Stimulated activated memory B cell treated with anti-CD40 and anti-IgM and Interleukin-4, amounts not matched to agents 10 μg/mL and 1 μg/mL and 100 μg/mL, for 72 hours (primary cell): ENCODE measurements at regions not wholly inside any gene's neighbourhood (a gene's known extent, or its start where the extent isn't known, plus 50 kb on each side); places are given as distances from the start of the nearest gene placed in this dataset.

Source experiments
- ATAC-seq: fragments of 150-1000 bp; cut with Tn5 transposase; 2 replicates; pipeline ENCODE4 v1.10.0; 2021
- H3K27ac Mint-ChIP-seq: one replicate; pipeline ENCODE4 v1.8.0; 2022; ENCODE audit warnings: mild to moderate bottlenecking, mixed read lengths
- H3K27me3 Mint-ChIP-seq: one replicate; pipeline ENCODE4 v1.8.0; 2022; ENCODE audit warnings: mixed read lengths
- H3K36me3 Mint-ChIP-seq: one replicate; pipeline ENCODE4 v1.8.0; 2022; ENCODE audit warnings: mixed read lengths
- H3K4me1 Mint-ChIP-seq: one replicate; pipeline ENCODE4 v1.8.0; 2022; ENCODE audit warnings: mixed read lengths
- H3K4me3 Mint-ChIP-seq: one replicate; pipeline ENCODE4 v1.8.0; 2022; ENCODE audit warnings: mild to moderate bottlenecking, moderate library complexity, mixed read lengths
- H3K9me3 Mint-ChIP-seq: one replicate; pipeline ENCODE4 v1.8.0; 2022; ENCODE audit warnings: mixed read lengths

DNA sequence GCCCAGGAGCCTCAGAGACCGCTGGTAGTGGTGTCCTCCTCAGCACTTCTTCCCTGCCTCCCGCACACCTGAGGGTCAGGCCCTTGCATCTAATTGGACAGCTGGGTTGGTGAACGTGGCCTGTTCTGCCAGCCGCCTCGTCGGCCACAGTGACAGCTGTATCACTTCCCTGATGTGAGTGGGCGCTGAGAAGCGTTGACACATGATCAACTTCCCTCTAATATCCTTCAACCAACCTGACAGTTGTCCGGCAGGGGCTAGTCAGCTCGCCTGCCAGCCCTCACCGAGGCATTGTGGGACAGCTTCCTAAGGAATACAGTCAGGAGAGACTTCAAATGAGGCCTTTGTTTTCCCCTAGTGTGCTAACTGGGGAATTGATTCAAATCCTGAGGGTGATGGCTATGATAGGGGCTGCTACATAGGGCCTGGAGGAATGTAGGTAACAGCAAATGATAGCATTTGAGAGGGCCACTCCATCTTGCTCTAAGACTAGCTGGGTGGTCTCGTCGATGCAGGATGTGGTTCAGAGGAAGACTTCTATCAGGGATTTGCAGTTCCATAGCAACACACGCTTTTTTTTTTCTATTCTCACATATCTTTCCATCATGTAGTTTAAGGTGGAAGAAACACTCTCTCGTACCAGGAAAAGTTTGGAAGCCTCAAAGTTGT lies 230.8 kb downstream of the TSHZ3 start:
- Mint-ChIP-seq H3K4me3 (no peak overlapping the region), H3K27me3 (no peaks in the 10 kb centered on the region), H3K36me3 (no peaks in the 10 kb centered on the region), H3K4me1 (no peaks in the 10 kb centered on the region), H3K27ac (no peak overlapping the region), H3K9me3 (peaks cover 13% of the 10 kb centered on the region)
- ATAC-seq: no peak

GRCh38 chr19:31114585-31114984 lies 234.7 kb downstream of the TSHZ3 start:
- ATAC-seq: no peak
- H3K4me1 Mint-ChIP-seq: no peaks in the 10 kb centered on the region
- H3K36me3 Mint-ChIP-seq: no peaks in the 10 kb centered on the region
- no peaks in the 10 kb centered on the region for H3K27me3 Mint-ChIP-seq
- peaks cover 3% of the 10 kb centered on the region for H3K9me3 Mint-ChIP-seq
- no peak overlapping the region for H3K27ac Mint-ChIP-seq
- H3K4me3 Mint-ChIP-seq: no peak overlapping the region

DNA sequence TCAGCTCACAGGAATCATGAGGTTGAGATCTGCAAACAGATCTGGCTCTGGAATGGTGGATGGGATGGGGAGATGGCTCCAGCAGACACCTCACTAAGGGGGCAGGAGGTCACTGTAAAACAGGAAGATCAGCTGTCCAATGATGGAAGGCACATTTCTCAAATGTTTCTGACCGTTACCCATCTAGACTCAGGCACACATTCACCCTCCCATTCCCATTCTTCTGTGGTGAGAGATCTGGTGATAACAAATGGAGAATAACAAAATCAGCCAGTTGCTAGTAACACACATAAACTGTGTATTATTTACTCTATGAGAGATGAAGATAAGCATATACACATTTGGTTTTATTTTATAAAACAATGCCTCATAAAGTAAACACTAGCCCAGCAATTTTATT lies 235.9 kb downstream of the TSHZ3 start:
- Mint-ChIP-seq H3K36me3 (no peaks in the 10 kb centered on the region), H3K9me3 (peaks cover 3% of the 10 kb centered on the region), H3K27me3 (no peaks in the 10 kb centered on the region), H3K27ac (no peak overlapping the region), H3K4me3 (no peak overlapping the region), H3K4me1 (no peaks in the 10 kb centered on the region)
- no peak for ATAC-seq

DNA sequence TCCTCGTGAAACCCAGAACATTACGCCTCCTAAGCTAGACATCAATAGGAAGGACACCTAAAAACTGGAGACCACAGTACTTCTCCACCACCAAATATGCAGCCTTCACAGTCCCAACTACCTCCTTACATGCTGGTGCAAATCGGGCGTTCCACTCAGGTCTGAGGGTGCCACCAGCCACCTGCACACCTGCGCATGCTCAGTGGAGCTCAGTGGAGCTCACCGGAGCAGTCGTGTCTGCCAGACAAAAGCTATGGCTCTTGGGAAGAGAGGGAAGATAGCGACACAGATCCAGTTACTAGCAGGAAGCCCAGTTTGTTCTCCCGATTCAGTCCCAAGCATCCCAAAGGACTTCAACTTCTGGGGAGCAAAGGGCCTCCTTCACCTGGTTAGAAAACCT lies 237.1 kb downstream of the TSHZ3 start:
- Mint-ChIP-seq H3K27ac (no peak overlapping the region), H3K4me1 (no peaks in the 10 kb centered on the region), H3K36me3 (no peaks in the 10 kb centered on the region), H3K9me3 (peaks cover 3% of the 10 kb centered on the region), H3K27me3 (no peaks in the 10 kb centered on the region), H3K4me3 (no peak overlapping the region)
- no peak for ATAC-seq

- Mint-ChIP-seq H3K27ac (no peak overlapping the region), H3K36me3 (no peaks in the 10 kb centered on the region), H3K27me3 (no peaks in the 10 kb centered on the region), H3K4me3 (no peak overlapping the region), H3K9me3 (peaks cover 3% of the 10 kb centered on the region), H3K4me1 (no peaks in the 10 kb centered on the region)
- ATAC-seq: no peak
Observed at GRCh38 chr19:31111741-31112140, 237.5 kb downstream of the TSHZ3 start.

DNA sequence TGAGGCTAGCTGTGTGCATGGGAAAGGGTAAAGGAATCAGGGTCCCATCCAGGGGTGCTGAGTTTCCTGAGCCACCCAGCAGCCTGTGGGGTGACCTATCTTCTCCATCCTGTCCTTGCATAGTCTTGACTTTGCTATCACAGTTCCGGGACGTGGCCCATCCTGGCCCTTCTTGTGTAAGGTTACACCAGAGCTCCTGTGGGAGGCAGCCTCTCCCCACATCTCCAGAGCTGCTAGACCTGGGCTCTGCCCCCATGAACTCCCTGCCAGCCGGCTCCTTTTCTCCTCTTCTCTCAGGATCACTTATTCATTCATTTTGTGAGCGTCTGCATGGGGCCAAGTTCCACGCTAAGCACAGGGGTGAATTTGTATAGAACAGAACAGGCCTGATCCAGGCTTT lies 238.9 kb downstream of the TSHZ3 start:
- Mint-ChIP-seq H3K27ac (no peak overlapping the region), H3K4me3 (no peak overlapping the region), H3K9me3 (peaks cover 3% of the 10 kb centered on the region), H3K4me1 (no peaks in the 10 kb centered on the region), H3K36me3 (no peaks in the 10 kb centered on the region), H3K27me3 (no peaks in the 10 kb centered on the region)
- no peak for ATAC-seq

DNA sequence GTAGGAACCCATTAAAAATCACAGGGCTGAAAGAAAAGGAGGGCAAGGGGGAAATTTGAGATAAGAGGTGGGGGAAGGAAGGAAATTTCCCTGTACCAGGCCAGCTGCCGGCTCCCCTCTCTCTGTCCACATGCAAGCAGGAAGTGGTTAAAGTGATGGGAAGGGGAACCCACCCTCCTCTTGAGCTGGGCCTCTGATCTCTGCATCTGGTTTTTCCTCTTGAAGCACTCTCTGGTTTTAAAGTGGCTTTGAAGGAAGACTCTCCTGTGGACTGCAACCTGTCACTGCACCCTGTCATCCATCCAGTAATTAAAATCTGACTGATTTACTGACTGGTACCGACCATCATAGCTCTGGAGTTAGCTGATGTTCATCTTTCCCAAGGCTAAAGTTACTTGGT lies 239.6 kb downstream of the TSHZ3 start:
- no peaks in the 10 kb centered on the region for H3K4me1 Mint-ChIP-seq
- ATAC-seq: no peak
- H3K36me3 Mint-ChIP-seq: no peaks in the 10 kb centered on the region
- no peak overlapping the region for H3K4me3 Mint-ChIP-seq
- peaks cover 3% of the 10 kb centered on the region for H3K9me3 Mint-ChIP-seq
- no peaks in the 10 kb centered on the region for H3K27me3 Mint-ChIP-seq
- H3K27ac Mint-ChIP-seq: no peak overlapping the region

GRCh38 chr19:31107096-31107495 lies 242.1 kb downstream of the TSHZ3 start:
- Mint-ChIP-seq H3K4me3 (no peak overlapping the region), H3K9me3 (no peaks in the 10 kb centered on the region), H3K27ac (no peak overlapping the region), H3K36me3 (no peaks in the 10 kb centered on the region), H3K4me1 (no peaks in the 10 kb centered on the region), H3K27me3 (no peaks in the 10 kb centered on the region)
- no peak for ATAC-seq

- ATAC-seq: no peak
- H3K9me3 Mint-ChIP-seq: no peaks in the 10 kb centered on the region
- H3K4me3 Mint-ChIP-seq: no peak overlapping the region
- H3K4me1 Mint-ChIP-seq: no peaks in the 10 kb centered on the region
- no peaks in the 10 kb centered on the region for H3K27me3 Mint-ChIP-seq
- H3K36me3 Mint-ChIP-seq: no peaks in the 10 kb centered on the region
- no peak overlapping the region for H3K27ac Mint-ChIP-seq
Observed at GRCh38 chr19:31105761-31106160, 243.5 kb downstream of the TSHZ3 start.

DNA sequence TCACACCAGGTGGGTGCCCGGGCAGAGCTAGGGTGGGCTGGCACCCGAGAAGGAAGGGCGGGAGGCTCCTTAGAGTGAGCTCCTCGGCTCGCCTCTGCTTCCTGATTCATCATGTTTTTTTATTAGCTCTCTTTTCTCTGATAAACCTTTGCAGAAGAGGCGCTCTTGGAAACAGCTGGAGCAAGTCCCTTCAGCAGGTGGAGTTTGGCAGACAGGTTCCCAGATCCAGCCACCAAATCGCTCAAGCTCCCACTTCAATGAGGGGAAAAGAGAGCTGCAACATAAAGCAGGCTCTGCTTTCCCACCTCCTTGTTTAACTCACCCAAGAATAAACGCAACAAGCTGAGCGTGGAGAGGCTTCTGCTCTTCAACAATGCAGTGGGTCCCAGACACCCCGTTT lies 244.8 kb downstream of the TSHZ3 start:
- Mint-ChIP-seq H3K27me3 (no peaks in the 10 kb centered on the region), H3K4me1 (no peaks in the 10 kb centered on the region), H3K4me3 (no peak overlapping the region), H3K27ac (no peak overlapping the region), H3K9me3 (no peaks in the 10 kb centered on the region), H3K36me3 (no peaks in the 10 kb centered on the region)
- ATAC-seq: no peak

DNA sequence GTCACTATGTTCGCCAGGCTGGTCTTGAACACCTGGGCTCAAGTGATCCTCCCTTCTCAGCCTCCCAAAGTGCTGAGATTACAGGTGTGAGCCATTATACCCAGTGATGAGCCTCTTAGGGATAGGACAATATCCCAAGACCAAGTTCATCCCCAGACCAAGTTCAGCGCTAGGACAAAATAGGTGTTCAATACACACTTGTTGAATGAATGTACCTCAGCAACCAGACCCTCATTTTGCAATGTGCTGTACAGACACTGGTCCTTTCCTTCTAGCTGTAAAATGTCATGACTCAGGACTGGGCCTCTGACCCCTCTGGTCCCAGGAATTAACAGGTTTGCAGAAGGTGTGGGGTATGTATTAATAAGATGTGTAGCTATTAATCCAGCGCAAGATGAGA lies 246.0 kb downstream of the TSHZ3 start:
- no peak overlapping the region for H3K27ac Mint-ChIP-seq
- H3K36me3 Mint-ChIP-seq: no peaks in the 10 kb centered on the region
- no peak for ATAC-seq
- no peak overlapping the region for H3K4me3 Mint-ChIP-seq
- H3K4me1 Mint-ChIP-seq: no peaks in the 10 kb centered on the region
- H3K27me3 Mint-ChIP-seq: no peaks in the 10 kb centered on the region
- H3K9me3 Mint-ChIP-seq: no peaks in the 10 kb centered on the region

GRCh38 chr19:31102674-31103073 lies 246.6 kb downstream of the TSHZ3 start:
- Mint-ChIP-seq H3K36me3 (no peaks in the 10 kb centered on the region), H3K9me3 (no peaks in the 10 kb centered on the region), H3K27me3 (no peaks in the 10 kb centered on the region), H3K4me1 (no peaks in the 10 kb centered on the region), H3K27ac (no peak overlapping the region), H3K4me3 (no peak overlapping the region)
- no peak for ATAC-seq

GRCh38 chr19:31100981-31101380 lies 248.3 kb downstream of the TSHZ3 start:
- ATAC-seq: no peak

DNA sequence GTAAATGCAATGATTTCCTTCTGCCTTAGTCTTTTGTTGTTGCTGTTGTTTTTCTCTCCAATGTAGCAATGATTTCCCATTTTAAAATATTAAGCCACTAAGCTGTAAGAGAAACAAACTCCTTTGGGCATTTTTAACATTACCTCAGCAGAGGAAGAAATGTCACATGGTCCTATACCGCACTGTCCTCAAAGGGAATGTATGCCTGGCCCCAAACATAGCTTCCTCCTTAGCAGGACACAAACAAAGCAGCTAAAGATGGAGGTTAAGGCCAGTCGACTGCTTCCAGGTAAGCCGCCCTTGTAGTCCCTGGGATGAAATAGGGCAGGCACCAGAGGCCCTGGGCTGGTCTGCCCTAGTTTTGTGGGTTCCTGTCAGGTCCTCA lies 249.0 kb downstream of the TSHZ3 start:
- no peaks in the 10 kb centered on the region for H3K27me3 Mint-ChIP-seq
- H3K4me1 Mint-ChIP-seq: no peaks in the 10 kb centered on the region
- H3K9me3 Mint-ChIP-seq: peaks cover 5% of the 10 kb centered on the region
- no peak for ATAC-seq
- no peaks in the 10 kb centered on the region for H3K36me3 Mint-ChIP-seq
- H3K27ac Mint-ChIP-seq: no peak overlapping the region
- no peak overlapping the region for H3K4me3 Mint-ChIP-seq

More at GRCh38 chr19:31100981-31101380, 248.3 kb downstream of the TSHZ3 start:
- Mint-ChIP-seq H3K27me3 (no peaks in the 10 kb centered on the region), H3K4me3 (no peak overlapping the region), H3K36me3 (no peaks in the 10 kb centered on the region), H3K27ac (no peak overlapping the region), H3K4me1 (no peaks in the 10 kb centered on the region), H3K9me3 (no peaks in the 10 kb centered on the region)

DNA sequence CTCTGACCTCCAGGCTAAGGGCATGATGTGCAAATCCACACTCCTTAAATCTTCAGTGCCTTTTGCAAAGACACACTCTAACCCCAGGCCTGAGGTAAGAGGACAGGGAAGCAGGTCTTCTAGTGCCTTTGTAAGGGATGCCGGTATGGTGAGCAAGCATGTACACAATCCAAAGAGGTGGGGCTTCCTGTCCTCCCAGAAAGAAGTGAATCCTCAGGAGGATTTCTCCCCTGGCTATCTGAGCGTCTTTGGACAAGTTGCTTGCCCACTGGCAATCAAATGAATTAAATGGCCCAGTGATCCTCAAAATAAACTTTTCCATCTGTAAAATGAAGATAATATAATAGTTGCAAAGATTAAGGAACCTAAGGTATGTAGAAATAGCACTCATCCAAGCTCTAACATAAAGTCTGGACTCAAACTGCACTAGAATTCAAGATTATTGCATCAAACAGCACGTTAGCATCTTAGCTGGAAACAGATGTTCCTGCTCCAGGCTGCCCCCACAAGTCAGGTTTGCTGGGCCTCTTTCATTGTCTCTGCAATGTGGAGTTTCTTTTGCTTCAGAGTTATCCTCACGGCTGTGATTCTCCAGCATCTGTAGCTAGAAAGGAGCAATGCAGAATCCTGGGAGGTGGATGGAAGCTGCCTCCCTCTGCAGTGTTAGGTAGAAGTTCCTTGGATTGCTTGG lies 249.6 kb downstream of the TSHZ3 start:
- no peak for ATAC-seq
- Mint-ChIP-seq H3K4me3 (no peak overlapping the region), H3K27me3 (no peaks in the 10 kb centered on the region), H3K27ac (no peak overlapping the region), H3K4me1 (no peaks in the 10 kb centered on the region), H3K9me3 (peaks cover 8% of the 10 kb centered on the region), H3K36me3 (no peaks in the 10 kb centered on the region)

DNA sequence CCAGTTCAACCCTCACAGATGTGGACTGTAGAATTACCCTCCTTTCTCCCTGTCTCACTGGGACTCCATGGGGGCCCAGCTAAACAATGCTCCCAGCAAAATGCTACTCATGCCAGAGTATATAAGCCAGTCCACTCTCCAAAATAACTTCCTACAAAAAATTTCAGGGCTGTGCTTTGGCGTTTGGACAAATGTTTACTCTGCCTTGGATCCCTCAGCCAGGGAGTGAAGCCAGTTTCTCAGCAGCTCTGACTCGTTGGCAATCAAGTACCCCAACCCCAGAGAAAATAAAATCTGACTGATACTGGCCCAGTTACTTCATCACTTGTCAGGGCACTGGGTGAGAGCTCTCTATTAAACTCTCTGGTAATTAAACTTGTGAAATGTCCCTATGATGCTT lies 250.4 kb downstream of the TSHZ3 start:
- H3K4me3 Mint-ChIP-seq: no peak overlapping the region
- no peaks in the 10 kb centered on the region for H3K4me1 Mint-ChIP-seq
- H3K27ac Mint-ChIP-seq: no peak overlapping the region
- no peaks in the 10 kb centered on the region for H3K27me3 Mint-ChIP-seq
- ATAC-seq: no peak
- peaks cover 8% of the 10 kb centered on the region for H3K9me3 Mint-ChIP-seq
- H3K36me3 Mint-ChIP-seq: no peaks in the 10 kb centered on the region
